ENCODE measurements at regions not wholly inside any gene's neighbourhood (a gene's known extent, or its start where the extent isn't known, plus 50 kb on each side); places are given as distances from the start of the nearest gene placed in this dataset.
"Not testable (repeated sequence)": the region's sequence is repeated elsewhere in the genome, so short reads cannot be mapped to it uniquely, and the experiment has no call there.

GRCh38 chr16:66044556-66044955 is 321.9 kb upstream of the CDH5 start:
- DNase-seq, result no peak

GRCh38 chr16:66044089-66044488 is 322.4 kb upstream of the CDH5 start:
- DNase-seq, result no peak

DNA sequence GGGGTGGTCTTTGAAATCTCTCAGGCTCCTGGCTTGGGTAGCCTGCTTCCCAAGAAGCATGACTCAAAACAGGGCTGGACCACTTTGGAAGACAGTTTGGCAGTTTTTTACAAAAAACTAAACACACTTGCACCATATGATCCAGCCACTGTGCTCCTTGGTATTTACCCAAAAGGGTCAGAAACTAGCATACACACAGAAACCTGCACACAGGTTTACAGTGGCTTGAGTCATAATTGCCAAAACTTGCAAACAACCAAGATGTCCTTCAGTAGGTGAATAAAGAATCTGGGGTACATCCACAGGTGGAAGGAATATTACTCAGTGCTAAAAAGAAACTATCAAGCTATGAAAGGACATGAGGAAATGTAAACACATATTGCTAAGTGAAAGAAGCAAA is 323.2 kb upstream of the CDH5 start:
- no peak for DNase-seq

GRCh38 chr16:66042341-66042740 is 324.1 kb upstream of the CDH5 start:
- DNase-seq, result no peak

- no peak for DNase-seq
Observed at GRCh38 chr16:66041907-66042306, 324.6 kb upstream of the CDH5 start.

- DNase-seq, result no peak
Observed at GRCh38 chr16:66039793-66040192, 326.7 kb upstream of the CDH5 start.

- no peak for DNase-seq
Observed at GRCh38 chr16:66036793-66037715, 329.4 kb upstream of the CDH5 start.

DNA sequence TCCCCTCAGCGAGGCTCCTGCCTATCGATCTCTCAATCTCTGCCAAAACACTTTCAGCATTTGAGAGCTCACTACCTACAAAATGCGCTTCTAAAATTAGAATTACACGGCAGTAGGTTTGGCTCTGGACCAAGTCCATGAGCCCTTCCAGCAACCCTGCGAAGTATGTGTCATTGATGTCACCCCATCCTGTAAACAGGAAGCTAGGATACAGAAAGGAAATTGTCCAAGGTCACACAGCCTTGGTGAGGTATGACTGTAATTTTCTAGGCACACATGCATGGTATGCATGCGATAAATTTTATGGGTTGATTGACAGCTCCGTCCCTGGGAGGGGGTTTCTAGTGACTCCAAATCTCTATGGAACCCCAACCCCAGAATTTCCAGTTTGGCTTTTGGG is 330.3 kb upstream of the CDH5 start:
- DNase-seq, result no peak

DNA sequence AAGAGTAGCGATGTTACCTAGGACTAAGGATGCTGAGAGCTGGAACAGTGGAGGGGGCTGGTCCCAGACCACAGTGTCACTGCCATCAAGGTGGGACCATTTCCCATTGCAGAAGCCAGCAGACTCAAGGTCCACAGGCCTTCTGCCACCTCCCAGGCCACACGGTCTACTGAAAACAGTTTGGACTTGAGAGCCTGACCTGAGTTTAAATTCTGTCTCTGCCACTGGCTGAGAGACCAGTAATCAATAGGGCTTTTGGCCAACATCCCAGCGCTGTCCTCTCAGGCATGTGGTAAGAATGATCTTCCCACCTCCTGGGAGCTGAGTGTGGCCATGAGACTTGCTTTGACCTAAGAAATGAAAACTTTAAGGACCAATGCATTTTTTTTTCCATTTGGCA is 331.4 kb upstream of the CDH5 start:
- no peak for DNase-seq

DNA sequence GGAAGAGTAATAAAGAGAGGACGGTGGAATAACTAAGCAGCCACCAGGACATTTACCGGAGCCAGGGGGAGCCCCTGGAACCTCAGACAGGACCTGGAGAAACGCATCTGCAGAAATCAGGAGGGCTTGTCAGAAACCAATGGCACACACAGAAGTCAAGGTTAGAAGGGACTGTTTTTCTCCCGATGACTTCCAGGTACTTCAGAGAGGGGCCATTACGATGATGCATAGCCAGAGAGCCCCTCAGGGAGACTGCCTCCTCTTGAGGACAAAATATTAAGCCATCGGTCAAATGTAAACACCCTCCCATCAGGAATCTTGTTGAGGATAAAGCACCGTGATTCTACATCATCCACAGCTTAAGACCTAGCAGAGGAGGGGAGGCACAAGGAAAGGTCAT is 333.6 kb upstream of the CDH5 start:
- DNase-seq, result no peak

DNA sequence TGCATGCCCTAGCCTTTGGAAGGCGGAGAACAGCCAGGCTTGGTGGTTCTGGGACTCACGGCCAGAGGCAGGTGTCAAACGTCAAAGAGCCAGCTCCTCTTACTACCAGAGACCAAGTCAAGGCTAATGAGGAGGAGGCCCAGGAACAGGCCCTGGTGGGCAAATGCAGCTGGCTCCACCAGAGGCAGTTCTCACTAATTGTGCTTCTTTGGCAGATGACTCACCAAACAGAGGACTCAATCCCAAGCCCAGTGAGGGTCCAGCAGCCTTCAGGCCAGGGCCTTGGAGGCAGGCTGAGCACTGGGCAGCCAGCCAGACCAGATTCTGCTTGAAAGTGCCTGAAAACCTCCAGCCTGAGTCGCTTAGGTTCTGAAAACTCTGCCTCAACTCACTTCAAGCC is 336.5 kb upstream of the CDH5 start:
- DNase-seq, result no peak

GRCh38 chr16:66028510-66029216 is 337.8 kb upstream of the CDH5 start:
- DNase-seq, result no peak

GRCh38 chr16:66026787-66027330 is 339.6 kb upstream of the CDH5 start:
- DNase-seq, result no peak

GRCh38 chr16:66026211-66026610 is 340.3 kb upstream of the CDH5 start:
- DNase-seq, result no peak

- no peak for DNase-seq
Observed at GRCh38 chr16:66025751-66026150, 340.7 kb upstream of the CDH5 start.

DNA sequence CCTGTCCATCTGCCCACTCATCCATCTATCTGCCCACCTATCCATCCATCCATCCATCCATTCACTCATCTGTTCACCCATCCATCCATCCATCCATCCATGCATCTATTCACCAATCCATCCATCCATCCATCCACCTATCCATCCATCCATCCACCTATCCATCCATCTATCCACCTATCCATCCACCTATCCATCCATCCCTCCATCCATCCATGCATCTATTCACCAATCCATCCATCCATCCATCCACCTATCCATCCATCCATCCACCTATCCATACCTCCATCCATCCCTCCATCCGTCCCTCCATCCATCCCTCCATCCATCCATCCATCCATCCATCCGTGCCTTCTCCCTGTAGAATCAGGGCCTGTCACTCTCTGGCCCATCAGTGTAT is 341.9 kb upstream of the CDH5 start:
- DNase-seq, result not testable (repeated sequence)

DNA sequence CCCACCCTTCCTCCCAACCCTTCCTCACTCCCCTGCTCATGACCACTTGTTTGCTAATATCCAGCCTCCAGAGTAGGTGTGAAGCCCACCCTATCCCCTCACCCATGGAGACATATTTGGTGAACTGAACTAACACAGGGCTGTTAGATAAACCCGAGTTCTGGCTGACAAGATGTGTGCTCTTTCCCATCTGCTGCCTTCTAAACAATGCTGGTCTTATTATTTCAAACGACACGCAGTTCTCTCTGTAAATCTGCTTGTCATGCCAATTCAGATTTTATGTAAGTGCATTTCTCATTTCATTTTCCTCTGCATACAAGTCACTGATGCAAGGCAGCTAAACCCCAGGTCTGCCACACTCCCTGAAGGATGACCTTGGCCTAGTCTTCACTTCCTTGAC is 343.0 kb upstream of the CDH5 start:
- no peak for DNase-seq

GRCh38 chr16:66020642-66021041 is 345.8 kb upstream of the CDH5 start:
- no peak for DNase-seq

GRCh38 chr16:66020046-66020445 is 346.4 kb upstream of the CDH5 start:
- no peak for DNase-seq

GRCh38 chr16:66019502-66019901 is 347.0 kb upstream of the CDH5 start:
- not testable (repeated sequence) for DNase-seq

DNA sequence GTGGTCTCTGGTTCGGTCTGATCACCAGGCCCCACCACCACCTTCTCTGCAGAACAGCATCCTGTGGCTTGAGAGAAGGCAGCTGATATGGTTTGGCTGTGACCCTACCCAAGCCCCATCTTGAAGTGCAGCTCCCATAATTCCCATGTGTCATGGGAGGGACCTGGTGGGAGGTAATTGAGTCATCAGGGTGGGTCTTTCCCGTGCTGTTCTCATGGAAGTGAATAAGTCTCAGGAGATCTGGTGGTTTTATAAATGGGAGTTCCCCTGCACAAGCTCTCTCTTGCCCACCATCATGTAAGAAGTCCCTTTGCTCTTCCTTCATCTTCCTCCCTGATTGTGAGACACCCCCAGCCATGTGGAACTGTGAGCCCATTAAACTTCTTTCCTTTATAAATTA is 352.3 kb upstream of the CDH5 start:
- no peak for DNase-seq

GRCh38 chr16:66013486-66013885 is 353.0 kb upstream of the CDH5 start:
- DNase-seq, result no peak

GRCh38 chr16:66008136-66008535 is 358.4 kb upstream of the CDH5 start:
- no peak for DNase-seq

DNA sequence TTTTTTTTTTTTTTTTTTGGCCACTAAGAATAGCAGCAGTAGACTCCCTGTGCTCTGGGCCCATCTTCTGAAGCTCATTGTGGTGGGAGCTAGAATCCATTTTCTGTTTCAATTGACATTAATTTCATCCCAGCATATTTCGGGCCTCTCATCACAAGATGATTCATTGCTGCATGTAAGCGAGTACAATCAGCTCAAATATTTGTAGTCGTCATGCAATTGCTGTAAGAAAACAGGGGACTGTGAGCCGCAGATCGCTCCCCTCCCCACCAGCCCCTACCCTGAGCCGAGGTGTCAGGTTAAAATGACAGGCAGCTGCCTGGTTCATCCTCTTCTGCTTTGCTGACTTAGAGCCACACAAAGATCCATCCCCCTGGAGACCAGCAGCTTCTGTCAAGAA is 358.8 kb upstream of the CDH5 start:
- no peak for DNase-seq
